HG02870 (cell line): ENCODE measurements at regions not wholly inside any gene's neighbourhood (a gene's known extent, or its start where the extent isn't known, plus 50 kb on each side); places are given as distances from the start of the nearest gene placed in this dataset.

Experiments used
- ATAC-seq: cut with Tn5 transposase; IDR thresholded peaks from one replicate; pipeline ENCODE4 v1.9.1; 2021; ENCODE audit warnings: mild to moderate bottlenecking, moderate library complexity; ENCODE audit not compliant: unreplicated experiment

- no peak for ATAC-seq
These were observed 345.3 kb downstream of the RPL10L start for GRCh38 chr14:46306267-46306666.

GRCh38 chr14:46300765-46301164 lies 350.8 kb downstream of the RPL10L start:
- no peak for ATAC-seq

- ATAC-seq: no peak
These were observed 360.9 kb downstream of the RPL10L start for GRCh38 chr14:46290706-46291105.

GRCh38 chr14:46279776-46280175 lies 371.8 kb downstream of the RPL10L start:
- ATAC-seq: no peak

- no peak for ATAC-seq
These were observed 372.3 kb downstream of the RPL10L start for GRCh38 chr14:46279327-46279726.

GRCh38 chr14:46259536-46259935 lies 392.0 kb downstream of the RPL10L start:
- ATAC-seq: no peak

- ATAC-seq: no peak
These were observed 395.2 kb downstream of the RPL10L start for GRCh38 chr14:46256381-46256780.

GRCh38 chr14:46250113-46250703 lies 401.4 kb downstream of the RPL10L start:
- no peak for ATAC-seq

GRCh38 chr14:46248001-46248630 lies 403.5 kb downstream of the RPL10L start:
- no peak for ATAC-seq

- no peak for ATAC-seq
These were observed 406.3 kb downstream of the RPL10L start for GRCh38 chr14:46245276-46245675.

- ATAC-seq: no peak
These were observed 417.8 kb downstream of the RPL10L start for GRCh38 chr14:46233786-46234185.

- ATAC-seq: no peak
These were observed 421.0 kb downstream of the RPL10L start for GRCh38 chr14:46230540-46230939.

GRCh38 chr14:46215801-46216200 lies 435.8 kb downstream of the RPL10L start:
- ATAC-seq: no peak

- ATAC-seq: no peak
These were observed 452.9 kb downstream of the RPL10L start for GRCh38 chr14:46198676-46199075.

GRCh38 chr14:46197856-46198255 lies 453.7 kb downstream of the RPL10L start:
- ATAC-seq: no peak
